Left hindlimb (tissue), 1 donor: ENCODE measurements at regions not wholly inside any gene's neighbourhood (a gene's known extent, or its start where the extent isn't known, plus 50 kb on each side); places are given as distances from the start of the nearest gene placed in this dataset.

ENCODE experiments used
- DNase-seq: peaks from one replicate; pipeline ENCODE4 v3.0.0-alpha.2; 2018

GRCh38 chr20:58138395-58138794, 90.1 kb downstream of the ANKRD60 start:
- DNase-seq: no peak

- DNase-seq: peak; percentile 8
Observed at GRCh38 chr20:58137651-58138265, 90.7 kb downstream of the ANKRD60 start.

GRCh38 chr20:58137236-58137635, 91.2 kb downstream of the ANKRD60 start:
- DNase-seq: peak; percentile 13

GRCh38 chr20:58136149-58136484, 92.3 kb downstream of the ANKRD60 start:
- peak; percentile 25 for DNase-seq

- DNase-seq: peak; percentile 67
Observed at GRCh38 chr20:58135441-58136148, 92.9 kb downstream of the ANKRD60 start.

GRCh38 chr20:58133020-58133808, 95.2 kb downstream of the ANKRD60 start:
- DNase-seq: peak; percentile 51

- DNase-seq: peak; percentile 49
Observed at GRCh38 chr20:58131551-58132142, 96.8 kb downstream of the ANKRD60 start.

- DNase-seq: peak; percentile 75
Observed at GRCh38 chr20:58131151-58131550, 97.3 kb downstream of the ANKRD60 start.

- no peak for DNase-seq
Observed at GRCh38 chr20:58130581-58130980, 97.9 kb downstream of the ANKRD60 start.

- DNase-seq: no peak
Observed at GRCh38 chr20:58130156-58130555, 98.3 kb downstream of the ANKRD60 start.

- peak; percentile 81 for DNase-seq
Observed at GRCh38 chr20:58129721-58130151, 98.7 kb downstream of the ANKRD60 start.

GRCh38 chr20:58128635-58129625, 99.5 kb downstream of the ANKRD60 start:
- no peak for DNase-seq

GRCh38 chr20:58127701-58128111, 100.7 kb downstream of the ANKRD60 start:
- DNase-seq: peak; percentile 58

- no peak for DNase-seq
Observed at GRCh38 chr20:58125726-58126125, 102.7 kb downstream of the ANKRD60 start.

GRCh38 chr20:58117944-58118343, 110.5 kb downstream of the ANKRD60 start:
- no peak for DNase-seq

- no peak for DNase-seq
Observed at GRCh38 chr20:58116505-58116904, 111.9 kb downstream of the ANKRD60 start.

- DNase-seq: peak; percentile 39
Observed at GRCh38 chr20:58113716-58114115, 114.7 kb downstream of the ANKRD60 start.

GRCh38 chr20:58112017-58112781, 116.3 kb downstream of the ANKRD60 start:
- no peak for DNase-seq

- peak; percentile 10 for DNase-seq
Observed at GRCh38 chr20:58111310-58112016, 117.0 kb downstream of the ANKRD60 start.

- no peak for DNase-seq
Observed at GRCh38 chr20:58109918-58110635, 118.4 kb downstream of the ANKRD60 start.
